Tibial nerve (tissue), 4 donors: ENCODE measurements at regions not wholly inside any gene's neighbourhood (a gene's known extent, or its start where the extent isn't known, plus 50 kb on each side); places are given as distances from the start of the nearest gene placed in this dataset.
A peak's percentile ranks its signal among the peaks of the same experiment; 100 is the strongest.

ENCODE experiments used
- DNase-seq, 2 donors: peaks; one replicate each; pipeline ENCODE4 v3.0.0-alpha.2; 2019; ENCODE audit warnings: low spot score in 2 of 2
- H3K27ac ChIP-seq, 4 donors: fragments of 200-600 bp; sonication (generic) in 3 of 4; one replicate each; pipeline ENCODE4 v1.5.1; 2017 to 2019; ENCODE audit warnings: mild to moderate bottlenecking in 1 of 4
- H3K27me3 ChIP-seq, 2 donors: fragments of 200-600 bp; sonication (generic) in 1 of 2; one replicate each; pipeline versions ENCODE4 v1.5.1 to v1.6.0; 2017 to 2019
- H3K36me3 ChIP-seq, 3 donors: fragments of 200-600 bp; sonication (generic); one replicate each; pipeline ENCODE4 v1.5.1; 2018 to 2019
- H3K4me1 ChIP-seq, 4 donors: fragments of 200-600 bp; sonication (generic) in 3 of 4; one replicate each; pipeline ENCODE4 v1.5.1; 2017 to 2019
- H3K4me3 ChIP-seq, 4 donors: fragments of 200-600 bp; sonication (generic) in 3 of 4; one replicate each; pipeline ENCODE4 v1.5.1; 2017 to 2019; ENCODE audit warnings: mild to moderate bottlenecking in 1 of 4, moderate library complexity in 1 of 4
- H3K9me3 ChIP-seq, 4 donors: fragments of 200-600 bp; sonication (generic) in 3 of 4; one replicate each; pipeline ENCODE4 v1.5.1; 2017 to 2019
- CTCF ChIP-seq, 5 experiments: fragments of 200-600 bp in 3 of 5; fragments of 450-650 bp in 2 of 5; sonication (generic) in 3 of 5; IDR thresholded peaks; one replicate each; pipeline ENCODE4 v1.5.1; 2016 to 2019; ENCODE audit warnings: antibody characterized with exemption in 5 of 5, mild to moderate bottlenecking in 3 of 5, moderate library complexity in 2 of 5
- EP300 ChIP-seq, 2 donors: sonication (generic); formaldehyde crosslinking; IDR thresholded peaks; one replicate each; pipeline ENCODE4 v1.6.1; 2017; ENCODE audit warnings: antibody characterized with exemption in 2 of 2, mild to moderate bottlenecking in 1 of 2
- POLR2A ChIP-seq, 2 donors: fragments of 450-650 bp; IDR thresholded peaks; one replicate each; pipeline ENCODE4 v1.6.1; 2017; ENCODE audit warnings: antibody characterized with exemption in 2 of 2, mild to moderate bottlenecking in 2 of 2, moderate library complexity in 2 of 2
- WGBS, 2 donors: methylation state at CpG; one replicate each; pipeline ENCODE4 v1.1.5; 2018; 5-methylcytosine and 5-hydroxymethylcytosine counted together

DNA sequence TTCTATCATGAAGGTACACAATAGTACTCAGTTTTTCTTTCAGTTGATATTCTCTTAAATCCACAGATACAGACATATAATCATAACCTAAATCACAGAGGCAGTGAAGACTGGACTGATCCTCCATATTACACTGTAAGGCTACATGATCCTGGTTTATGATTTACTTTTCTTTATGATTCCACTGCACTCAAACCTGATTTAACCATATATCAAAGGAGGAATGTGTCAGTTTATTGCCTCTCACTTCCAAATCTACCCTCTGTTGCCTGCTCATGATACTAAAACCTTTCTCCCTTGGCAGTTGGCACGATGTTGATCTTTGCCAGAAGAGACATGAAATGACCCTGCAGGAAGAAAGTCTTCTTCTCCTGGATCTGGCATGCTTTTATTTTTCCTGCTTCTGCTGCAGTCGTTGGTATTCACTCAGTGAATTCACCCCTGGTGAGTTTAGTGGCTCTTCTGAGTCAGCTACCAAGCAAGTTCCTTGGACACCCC is 426.4 kb downstream of the MBD2 start:
- 61 to 68% methylated on average over 2 of the region's 2 CpGs for WGBS, 2 donors
- Histone ChIP-seq H3K27me3 (no peaks in the 10 kb centered on the region), H3K36me3 (no peaks in the 10 kb centered on the region), H3K9me3 (peaks cover 0 to 4% (median 0%) of the 10 kb centered on the region in 4 donors), H3K4me3 (no peak overlapping the region), H3K27ac (no peak overlapping the region), H3K4me1 (peaks cover 0 to 3% (median 0%) of the 10 kb centered on the region in 4 donors)
- no peak for DNase-seq
- no peak for TF ChIP-seq POLR2A (IDR thresholded peaks at IDR 0.05)
- TF ChIP-seq EP300 (IDR thresholded peaks at IDR 0.05) = no peak
- TF ChIP-seq CTCF (IDR thresholded peaks at IDR 0.05) = no peak

GRCh38 chr18:53796040-53796729 is 428.3 kb downstream of the MBD2 start:
- peak overlapping the region in 2 of 4 donors; percentile 60 to 62 for H3K27ac ChIP-seq
- TF ChIP-seq EP300 (IDR thresholded peaks at IDR 0.05) (peak in 1 of 2 donors; percentile 61), CTCF (IDR thresholded peaks at IDR 0.05) (no peak)
- no peaks in the 10 kb centered on the region for H3K27me3 ChIP-seq
- H3K9me3 ChIP-seq = peaks cover 0 to 4% (median 0%) of the 10 kb centered on the region in 4 donors
- no peaks in the 10 kb centered on the region for H3K36me3 ChIP-seq
- WGBS, 2 donors = 87 to 90% methylated on average over 1 of the region's 1 CpG
- H3K4me1 ChIP-seq = peaks cover 0 to 6% (median 0%) of the 10 kb centered on the region in 4 donors
- no peak overlapping the region for H3K4me3 ChIP-seq
- DNase-seq = peak; percentile 18 to 36

DNA sequence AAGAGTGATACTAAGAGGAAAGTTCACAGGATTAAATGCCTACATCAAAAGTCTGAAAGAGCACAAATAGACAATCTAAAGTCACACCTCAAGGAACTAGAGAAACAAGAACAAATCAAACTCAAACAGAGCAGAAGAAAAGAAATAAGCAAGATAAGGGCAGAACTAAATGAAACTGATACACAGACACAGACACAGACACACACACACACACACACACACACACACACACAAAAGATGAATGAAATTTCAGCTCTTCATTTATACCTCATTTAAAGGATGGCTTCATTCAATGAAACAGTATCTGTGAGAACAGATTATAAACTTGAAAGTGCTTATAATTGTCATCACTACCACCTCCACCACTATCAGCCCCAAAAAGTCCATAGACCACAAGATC is 428.9 kb downstream of the MBD2 start:
- no peak for TF ChIP-seq CTCF (IDR thresholded peaks at IDR 0.05)
- TF ChIP-seq EP300 (IDR thresholded peaks at IDR 0.05) = no peak
- no peak for TF ChIP-seq POLR2A (IDR thresholded peaks at IDR 0.05)
- Histone ChIP-seq H3K4me1 (peaks cover 0 to 11% (median 0%) of the 10 kb centered on the region in 4 donors), H3K9me3 (peaks cover 0 to 4% (median 0%) of the 10 kb centered on the region in 4 donors), H3K36me3 (no peaks in the 10 kb centered on the region), H3K27me3 (no peaks in the 10 kb centered on the region), H3K4me3 (no peak overlapping the region), H3K27ac (peak overlapping the region in 2 of 4 donors; percentile 60 to 62)
- DNase-seq = no peak

DNA sequence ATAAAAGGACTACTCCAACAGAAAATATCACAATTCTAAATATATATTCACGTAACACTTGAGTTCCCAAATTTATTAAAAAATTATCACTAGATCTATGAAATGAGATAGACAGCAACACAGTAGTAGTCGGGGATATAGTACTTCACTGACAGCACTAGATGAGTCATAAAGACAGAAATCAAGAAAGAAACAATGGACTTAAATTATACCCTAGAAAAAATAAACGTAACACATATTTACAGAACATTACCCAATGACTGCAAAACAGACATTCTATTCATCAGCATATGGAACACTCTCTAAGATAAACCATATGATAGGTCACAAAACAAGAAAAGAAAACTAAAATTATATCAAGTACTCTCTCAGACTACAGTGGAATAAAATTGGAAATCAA is 429.4 kb downstream of the MBD2 start:
- WGBS, 2 donors = 80 to 83% methylated on average over 3 of the region's 3 CpGs
- TF ChIP-seq POLR2A (IDR thresholded peaks at IDR 0.05) = no peak
- no peak for TF ChIP-seq EP300 (IDR thresholded peaks at IDR 0.05)
- TF ChIP-seq CTCF (IDR thresholded peaks at IDR 0.05) = no peak
- H3K4me1 ChIP-seq = peaks cover 0 to 14% (median 0%) of the 10 kb centered on the region in 4 donors
- no peaks in the 10 kb centered on the region for H3K27me3 ChIP-seq
- no peaks in the 10 kb centered on the region for H3K36me3 ChIP-seq
- peak overlapping the region in 1 of 4 donors; percentile 62 for H3K27ac ChIP-seq
- no peak for DNase-seq
- peaks cover 0 to 4% (median 0%) of the 10 kb centered on the region in 4 donors for H3K9me3 ChIP-seq
- H3K4me3 ChIP-seq = no peak overlapping the region

- peaks cover 0 to 14% (median 0%) of the 10 kb centered on the region in 4 donors for H3K4me1 ChIP-seq
- TF ChIP-seq POLR2A (IDR thresholded peaks at IDR 0.05) = no peak
- no peak for TF ChIP-seq EP300 (IDR thresholded peaks at IDR 0.05)
- TF ChIP-seq CTCF (IDR thresholded peaks at IDR 0.05) = no peak
- WGBS, 2 donors = 90 to 91% methylated on average over 4 of the region's 4 CpGs
- no peak for DNase-seq
- H3K4me3 ChIP-seq = no peak overlapping the region
- no peaks in the 10 kb centered on the region for H3K27me3 ChIP-seq
- H3K27ac ChIP-seq = no peak overlapping the region
- H3K36me3 ChIP-seq = no peaks in the 10 kb centered on the region
- peaks cover 0 to 4% (median 0%) of the 10 kb centered on the region in 4 donors for H3K9me3 ChIP-seq
Observed at GRCh38 chr18:53792762-53793161, 431.7 kb downstream of the MBD2 start.
